ENCODE measurements at regions not wholly inside any gene's neighbourhood (a gene's known extent, or its start where the extent isn't known, plus 50 kb on each side); places are given as distances from the start of the nearest gene placed in this dataset.

GRCh38 chr6:149158076-149158475 is 159.4 kb upstream of the TAB2 start:
- Histone ChIP-seq H3K27me3 (ENCODE audit: control insufficient read depth, insufficient read depth, low read length) (no peaks in the 10 kb centered on the region), H3K9me3 (ENCODE audit: control insufficient read depth, insufficient read depth, low read length) (no peaks in the 10 kb centered on the region), H3K27ac (ENCODE audit: low read depth, low read length) (no peak overlapping the region), H3K36me3 (ENCODE audit: control insufficient read depth, insufficient read depth, low read length) (no peaks in the 10 kb centered on the region), H3K4me1 (ENCODE audit: control insufficient read depth, insufficient read depth, low read length) (no peaks in the 10 kb centered on the region), H3K4me3 (ENCODE audit: low read depth, low read length) (no peak overlapping the region)
- WGBS (ENCODE audit: insufficient coverage) = 93% methylated on average over 2 of the region's 6 CpGs
- DNase-seq (ENCODE audit: low read depth in 4 of 6, low spot score in 6 of 6) = no peak

- DNase-seq (ENCODE audit: low read depth in 4 of 6, low spot score in 6 of 6) = no peak
- Histone ChIP-seq H3K27me3 (ENCODE audit: control insufficient read depth, insufficient read depth, low read length) (no peaks in the 10 kb centered on the region), H3K36me3 (ENCODE audit: control insufficient read depth, insufficient read depth, low read length) (no peaks in the 10 kb centered on the region), H3K4me3 (ENCODE audit: low read depth, low read length) (no peak overlapping the region), H3K4me1 (ENCODE audit: control insufficient read depth, insufficient read depth, low read length) (no peaks in the 10 kb centered on the region), H3K27ac (ENCODE audit: low read depth, low read length) (no peak overlapping the region), H3K9me3 (ENCODE audit: control insufficient read depth, insufficient read depth, low read length) (no peaks in the 10 kb centered on the region)
- 67% methylated on average over 1 of the region's 1 CpG for WGBS (ENCODE audit: insufficient coverage)
Observed at GRCh38 chr6:149160943-149161342, 156.6 kb upstream of the TAB2 start.

DNA sequence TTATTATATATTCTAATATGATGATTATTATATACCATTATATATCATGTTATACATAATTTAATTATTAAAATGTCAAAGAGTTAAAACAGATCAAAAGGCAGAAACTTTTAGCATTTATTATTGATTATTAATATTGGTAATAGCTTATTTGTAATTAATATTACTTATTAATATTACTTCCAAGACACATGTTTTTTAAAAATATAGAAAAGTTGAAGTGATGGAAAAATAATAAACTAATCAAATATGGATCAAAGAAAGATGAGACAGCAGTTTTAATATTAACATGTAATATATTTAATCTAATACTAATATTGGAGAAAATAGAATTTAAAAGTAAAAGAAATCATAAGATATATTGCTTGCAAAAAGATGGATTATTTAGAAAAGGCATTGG is 154.6 kb upstream of the TAB2 start:
- Histone ChIP-seq H3K4me3 (ENCODE audit: low read depth, low read length) (no peak overlapping the region), H3K4me1 (ENCODE audit: control insufficient read depth, insufficient read depth, low read length) (peaks cover 6% of the 10 kb centered on the region), H3K9me3 (ENCODE audit: control insufficient read depth, insufficient read depth, low read length) (no peaks in the 10 kb centered on the region), H3K36me3 (ENCODE audit: control insufficient read depth, insufficient read depth, low read length) (no peaks in the 10 kb centered on the region), H3K27ac (ENCODE audit: low read depth, low read length) (no peak overlapping the region), H3K27me3 (ENCODE audit: control insufficient read depth, insufficient read depth, low read length) (no peaks in the 10 kb centered on the region)
- no peak for DNase-seq (ENCODE audit: low read depth in 4 of 6, low spot score in 6 of 6)

DNA sequence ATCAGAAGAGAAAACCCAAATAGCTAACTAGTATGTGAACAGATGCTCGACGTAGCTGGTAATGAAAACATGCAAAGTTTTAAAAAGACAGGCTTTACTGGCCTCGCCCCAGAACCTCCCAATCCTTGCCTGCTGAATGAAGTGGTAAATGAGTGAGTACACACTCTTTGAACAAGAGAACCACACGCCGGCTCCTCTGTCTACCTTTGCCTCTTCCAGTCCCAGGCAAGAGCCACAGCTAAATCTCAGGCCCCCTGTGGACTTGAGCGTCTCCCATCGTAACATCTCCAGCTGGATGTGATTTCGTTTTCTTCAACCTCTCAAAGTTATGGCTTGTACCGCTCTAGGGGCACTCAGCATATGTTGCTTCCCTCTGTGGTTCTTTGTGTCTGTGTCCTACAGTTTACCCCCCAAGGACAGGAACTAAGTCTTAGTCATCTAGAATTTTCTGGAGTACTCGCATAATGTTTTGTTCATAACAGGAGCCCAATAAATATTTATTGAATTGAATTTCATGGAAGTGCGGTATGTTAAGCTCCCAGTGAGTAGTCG is 153.2 kb upstream of the TAB2 start:
- Histone ChIP-seq H3K4me1 (ENCODE audit: control insufficient read depth, insufficient read depth, low read length) (peaks cover 8% of the 10 kb centered on the region), H3K27me3 (ENCODE audit: control insufficient read depth, insufficient read depth, low read length) (no peaks in the 10 kb centered on the region), H3K9me3 (ENCODE audit: control insufficient read depth, insufficient read depth, low read length) (no peaks in the 10 kb centered on the region), H3K27ac (ENCODE audit: low read depth, low read length) (no peak overlapping the region), H3K4me3 (ENCODE audit: low read depth, low read length) (no peak overlapping the region), H3K36me3 (ENCODE audit: control insufficient read depth, insufficient read depth, low read length) (no peaks in the 10 kb centered on the region)
- 86% methylated on average over 5 of the region's 12 CpGs for WGBS (ENCODE audit: insufficient coverage)
- peak in 1 of 6 donors; percentile 23 for DNase-seq (ENCODE audit: low read depth in 4 of 6, low spot score in 6 of 6)

DNA sequence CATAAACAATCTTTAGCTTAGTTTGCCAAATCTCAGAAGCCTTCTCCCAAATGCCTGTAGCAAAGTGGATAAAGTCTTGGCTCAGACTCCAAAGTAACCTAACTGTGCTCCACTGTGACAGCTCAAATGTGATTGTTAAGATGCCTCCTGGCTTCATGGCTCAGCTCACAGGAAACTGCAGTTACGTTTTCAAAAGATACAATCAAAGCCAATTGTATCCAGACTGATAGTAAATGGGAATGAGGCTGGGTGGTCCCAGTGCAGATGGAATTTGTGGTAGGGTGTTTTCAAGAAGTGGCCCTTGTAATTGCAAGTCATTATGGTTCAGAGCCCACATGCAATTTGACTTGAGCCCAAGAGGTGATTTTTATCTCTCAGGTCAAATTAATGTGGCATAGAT is 151.2 kb upstream of the TAB2 start:
- Histone ChIP-seq H3K9me3 (ENCODE audit: control insufficient read depth, insufficient read depth, low read length) (no peaks in the 10 kb centered on the region), H3K27ac (ENCODE audit: low read depth, low read length) (peak overlapping the region; percentile 63), H3K4me3 (ENCODE audit: low read depth, low read length) (no peak overlapping the region), H3K36me3 (ENCODE audit: control insufficient read depth, insufficient read depth, low read length) (no peaks in the 10 kb centered on the region), H3K27me3 (ENCODE audit: control insufficient read depth, insufficient read depth, low read length) (no peaks in the 10 kb centered on the region), H3K4me1 (ENCODE audit: control insufficient read depth, insufficient read depth, low read length) (peaks cover 14% of the 10 kb centered on the region)
- no CpG with 5 or more reads among the region's 1 CpG for WGBS (ENCODE audit: insufficient coverage)
- DNase-seq (ENCODE audit: low read depth in 4 of 6, low spot score in 6 of 6) = peak in 3 of 6 donors; percentile 20 to 76 (median 46)

DNA sequence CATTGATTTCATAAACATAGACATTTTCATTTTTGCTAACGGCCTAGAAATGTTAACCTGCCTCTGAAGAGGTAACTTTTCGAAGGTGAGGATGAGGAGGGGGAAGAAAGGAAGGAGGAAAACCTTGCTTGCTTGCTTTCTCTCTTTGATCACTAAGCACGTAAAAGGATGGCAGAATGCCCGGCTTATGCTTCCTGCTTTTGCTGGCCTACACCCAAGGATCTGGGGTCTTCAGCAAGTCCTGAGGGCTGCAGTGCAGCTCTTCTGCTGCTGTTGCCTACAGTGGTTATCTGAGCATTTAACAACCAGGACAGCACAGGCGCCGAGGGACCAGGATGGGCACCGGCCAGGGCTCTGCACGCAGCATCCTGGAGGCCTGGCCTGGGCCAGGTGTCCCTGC is 150.8 kb upstream of the TAB2 start:
- DNase-seq (ENCODE audit: low read depth in 4 of 6, low spot score in 6 of 6) = peak in 3 of 6 donors; percentile 26 to 87 (median 77)
- 39% methylated on average over 6 of the region's 8 CpGs for WGBS (ENCODE audit: insufficient coverage)
- no peaks in the 10 kb centered on the region for H3K9me3 ChIP-seq (ENCODE audit: control insufficient read depth, insufficient read depth, low read length)

GRCh38 chr6:149168968-149169367 is 148.5 kb upstream of the TAB2 start:
- 88% methylated on average over 6 of the region's 6 CpGs for WGBS (ENCODE audit: insufficient coverage)
- peaks cover 14% of the 10 kb centered on the region for H3K4me1 ChIP-seq (ENCODE audit: control insufficient read depth, insufficient read depth, low read length)
- H3K4me3 ChIP-seq (ENCODE audit: low read depth, low read length) = peak overlapping the region; percentile 38
- H3K9me3 ChIP-seq (ENCODE audit: control insufficient read depth, insufficient read depth, low read length) = no peaks in the 10 kb centered on the region
- peak overlapping the region; percentile 91 for H3K27ac ChIP-seq (ENCODE audit: low read depth, low read length)
- DNase-seq (ENCODE audit: low read depth in 4 of 6, low spot score in 6 of 6) = no peak
- no peaks in the 10 kb centered on the region for H3K36me3 ChIP-seq (ENCODE audit: control insufficient read depth, insufficient read depth, low read length)
- H3K27me3 ChIP-seq (ENCODE audit: control insufficient read depth, insufficient read depth, low read length) = no peaks in the 10 kb centered on the region

More for the DNA sequence above, 150.8 kb upstream of the TAB2 start:
- Histone ChIP-seq H3K27ac (ENCODE audit: low read depth, low read length) (peak overlapping the region; percentile 63), H3K4me1 (ENCODE audit: control insufficient read depth, insufficient read depth, low read length) (peaks cover 14% of the 10 kb centered on the region), H3K4me3 (ENCODE audit: low read depth, low read length) (no peak overlapping the region), H3K36me3 (ENCODE audit: control insufficient read depth, insufficient read depth, low read length) (no peaks in the 10 kb centered on the region), H3K27me3 (ENCODE audit: control insufficient read depth, insufficient read depth, low read length) (no peaks in the 10 kb centered on the region)

DNA sequence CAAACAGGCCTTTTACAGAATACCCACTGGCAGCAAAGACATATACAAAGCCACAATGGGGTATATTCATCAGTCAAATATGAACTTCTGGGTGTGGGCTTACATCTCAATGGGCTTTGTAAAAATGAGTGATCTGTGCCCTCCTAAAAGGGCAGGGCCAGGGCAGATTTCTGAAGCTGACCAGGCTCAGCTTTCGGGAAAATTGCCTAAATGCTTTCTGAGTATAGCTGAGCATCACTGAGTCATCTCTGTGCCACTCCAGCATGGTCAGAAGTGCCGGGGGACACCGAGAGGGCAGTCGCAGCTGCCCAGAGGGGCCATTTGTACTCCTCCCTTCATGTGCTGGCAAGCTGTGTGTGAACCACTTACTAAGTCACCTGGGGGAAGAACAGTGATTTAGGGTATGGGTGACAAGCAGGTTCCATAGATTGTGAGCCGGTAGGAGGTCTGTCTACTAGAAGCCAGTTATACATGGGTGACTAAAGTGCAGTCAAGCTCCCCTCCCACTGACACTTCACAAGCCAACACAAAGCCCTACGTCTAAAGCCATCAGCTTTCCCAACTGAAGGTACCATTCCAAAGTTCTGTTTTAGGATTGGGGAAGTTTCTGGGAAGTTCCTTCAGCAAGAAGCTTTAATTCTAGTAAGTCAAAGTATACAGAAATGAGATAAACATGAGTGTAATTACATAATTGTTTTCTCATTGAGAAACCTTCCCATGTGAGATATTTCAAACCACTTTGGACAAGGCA is 147.6 kb upstream of the TAB2 start:
- Histone ChIP-seq H3K9me3 (ENCODE audit: control insufficient read depth, insufficient read depth, low read length) (no peaks in the 10 kb centered on the region), H3K27me3 (ENCODE audit: control insufficient read depth, insufficient read depth, low read length) (no peaks in the 10 kb centered on the region), H3K4me1 (ENCODE audit: control insufficient read depth, insufficient read depth, low read length) (peaks cover 14% of the 10 kb centered on the region), H3K27ac (ENCODE audit: low read depth, low read length) (peak overlapping the region; percentile 91), H3K36me3 (ENCODE audit: control insufficient read depth, insufficient read depth, low read length) (no peaks in the 10 kb centered on the region), H3K4me3 (ENCODE audit: low read depth, low read length) (peak overlapping the region; percentile 38)
- 89% methylated on average over 4 of the region's 6 CpGs for WGBS (ENCODE audit: insufficient coverage)
- DNase-seq (ENCODE audit: low read depth in 4 of 6, low spot score in 6 of 6) = peak in 1 of 6 donors; percentile 49

DNA sequence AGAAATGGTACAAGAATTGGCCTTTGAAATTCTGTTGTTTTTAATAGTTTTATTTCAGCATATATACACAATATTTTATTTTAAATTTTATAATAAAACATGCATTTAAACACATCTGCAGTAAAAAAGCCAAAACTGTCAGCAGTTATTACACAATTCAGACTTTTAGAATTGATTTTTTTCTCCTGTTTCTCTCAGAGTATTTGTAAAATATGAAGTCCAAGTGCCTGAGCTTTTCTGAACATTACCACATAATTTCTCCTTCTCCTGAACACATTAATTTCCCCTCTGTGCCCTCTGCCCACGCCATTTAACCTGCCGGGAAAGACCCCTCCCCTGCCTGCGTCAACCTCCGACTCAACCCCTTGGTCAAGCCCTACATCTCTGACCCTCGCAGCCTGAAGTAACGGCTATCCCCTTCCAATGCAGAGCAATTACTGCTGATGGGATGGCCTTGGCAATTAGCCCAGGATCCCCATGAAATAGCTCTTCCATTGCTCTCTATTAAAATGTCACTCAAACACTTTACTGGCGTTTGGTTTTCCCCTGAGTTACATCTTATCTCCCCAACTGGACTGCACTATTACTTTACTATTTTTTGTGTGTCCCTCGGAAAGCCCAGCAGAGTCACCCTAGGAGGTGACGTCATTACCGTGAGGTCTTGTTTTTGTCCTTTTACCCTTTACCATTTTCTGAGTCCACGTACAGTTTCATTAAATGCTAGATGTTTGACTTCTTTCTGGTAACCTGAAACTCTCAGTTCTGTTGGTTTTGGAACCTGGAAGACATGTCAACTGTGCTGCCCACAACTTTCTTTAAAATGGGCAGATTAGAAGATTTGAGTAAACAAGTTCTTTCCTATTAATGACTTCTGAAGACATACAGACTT is 146.7 kb upstream of the TAB2 start:
- H3K27me3 ChIP-seq (ENCODE audit: control insufficient read depth, insufficient read depth, low read length) = no peaks in the 10 kb centered on the region
- WGBS (ENCODE audit: insufficient coverage) = 39% methylated on average over 8 of the region's 11 CpGs
- peaks cover 14% of the 10 kb centered on the region for H3K4me1 ChIP-seq (ENCODE audit: control insufficient read depth, insufficient read depth, low read length)
- H3K4me3 ChIP-seq (ENCODE audit: low read depth, low read length) = no peak overlapping the region
- DNase-seq (ENCODE audit: low read depth in 4 of 6, low spot score in 6 of 6) = peak in 3 of 6 donors; percentile 20 to 64 (median 61)
- no peaks in the 10 kb centered on the region for H3K36me3 ChIP-seq (ENCODE audit: control insufficient read depth, insufficient read depth, low read length)
- peak overlapping the region; percentile 91 for H3K27ac ChIP-seq (ENCODE audit: low read depth, low read length)
- H3K9me3 ChIP-seq (ENCODE audit: control insufficient read depth, insufficient read depth, low read length) = no peaks in the 10 kb centered on the region
